HG02943 (cell line): ENCODE measurements at regions not wholly inside any gene's neighbourhood (a gene's known extent, or its start where the extent isn't known, plus 50 kb on each side); places are given as distances from the start of the nearest gene placed in this dataset.

Experiments
- ATAC-seq: cut with Tn5 transposase; IDR thresholded peaks from one replicate; pipeline ENCODE4 v1.9.1; 2021; ENCODE audit warnings: mild to moderate bottlenecking, low read depth, moderate library complexity; ENCODE audit not compliant: unreplicated experiment

- no peak for ATAC-seq
Measured at GRCh38 chr6:23905133-23905815, 220.7 kb upstream of the NRSN1 start.

GRCh38 chr6:23910420-23910819 lies 215.6 kb upstream of the NRSN1 start:
- ATAC-seq, result no peak

GRCh38 chr6:23927935-23928334 lies 198.1 kb upstream of the NRSN1 start:
- no peak for ATAC-seq

- no peak for ATAC-seq
Measured at GRCh38 chr6:23929201-23929600, 196.8 kb upstream of the NRSN1 start.

GRCh38 chr6:23940466-23940865 lies 185.5 kb upstream of the NRSN1 start:
- no peak for ATAC-seq

- no peak for ATAC-seq
Measured at GRCh38 chr6:23951691-23952090, 174.3 kb upstream of the NRSN1 start.

- ATAC-seq, result no peak
Measured at GRCh38 chr6:23952245-23952644, 173.8 kb upstream of the NRSN1 start.

- ATAC-seq, result no peak
Measured at GRCh38 chr6:23953976-23954375, 172.0 kb upstream of the NRSN1 start.

GRCh38 chr6:23957017-23957416 lies 169.0 kb upstream of the NRSN1 start:
- ATAC-seq, result no peak

GRCh38 chr6:23964865-23965264 lies 161.2 kb upstream of the NRSN1 start:
- no peak for ATAC-seq

- ATAC-seq, result no peak
Measured at GRCh38 chr6:23969344-23969743, 156.7 kb upstream of the NRSN1 start.

GRCh38 chr6:23977706-23978105 lies 148.3 kb upstream of the NRSN1 start:
- ATAC-seq, result no peak

- ATAC-seq, result no peak
Measured at GRCh38 chr6:23980965-23981364, 145.1 kb upstream of the NRSN1 start.

GRCh38 chr6:23981923-23982322 lies 144.1 kb upstream of the NRSN1 start:
- ATAC-seq, result no peak

GRCh38 chr6:23983735-23984134 lies 142.3 kb upstream of the NRSN1 start:
- ATAC-seq, result no peak

GRCh38 chr6:23985015-23985414 lies 141.0 kb upstream of the NRSN1 start:
- no peak for ATAC-seq

- ATAC-seq, result no peak
Measured at GRCh38 chr6:23989885-23990533, 136.0 kb upstream of the NRSN1 start.

GRCh38 chr6:23994013-23994412 lies 132.0 kb upstream of the NRSN1 start:
- ATAC-seq, result no peak

- ATAC-seq, result no peak
Measured at GRCh38 chr6:24004062-24004461, 122.0 kb upstream of the NRSN1 start.

GRCh38 chr6:24004659-24005058 lies 121.4 kb upstream of the NRSN1 start:
- no peak for ATAC-seq

GRCh38 chr6:24006254-24006653 lies 119.8 kb upstream of the NRSN1 start:
- no peak for ATAC-seq

- ATAC-seq, result no peak
Measured at GRCh38 chr6:24009319-24009718, 116.7 kb upstream of the NRSN1 start.
